SHP77 treated with DMSO at 0.1 percent for 48 hours (cell line): ENCODE measurements at regions not wholly inside any gene's neighbourhood (a gene's known extent, or its start where the extent isn't known, plus 50 kb on each side); places are given as distances from the start of the nearest gene placed in this dataset.

ENCODE experiments used
- DNase-seq: peaks from one replicate; lab custom pipeline; 2025; lab: John Stamatoyannopoulos, UW

DNA sequence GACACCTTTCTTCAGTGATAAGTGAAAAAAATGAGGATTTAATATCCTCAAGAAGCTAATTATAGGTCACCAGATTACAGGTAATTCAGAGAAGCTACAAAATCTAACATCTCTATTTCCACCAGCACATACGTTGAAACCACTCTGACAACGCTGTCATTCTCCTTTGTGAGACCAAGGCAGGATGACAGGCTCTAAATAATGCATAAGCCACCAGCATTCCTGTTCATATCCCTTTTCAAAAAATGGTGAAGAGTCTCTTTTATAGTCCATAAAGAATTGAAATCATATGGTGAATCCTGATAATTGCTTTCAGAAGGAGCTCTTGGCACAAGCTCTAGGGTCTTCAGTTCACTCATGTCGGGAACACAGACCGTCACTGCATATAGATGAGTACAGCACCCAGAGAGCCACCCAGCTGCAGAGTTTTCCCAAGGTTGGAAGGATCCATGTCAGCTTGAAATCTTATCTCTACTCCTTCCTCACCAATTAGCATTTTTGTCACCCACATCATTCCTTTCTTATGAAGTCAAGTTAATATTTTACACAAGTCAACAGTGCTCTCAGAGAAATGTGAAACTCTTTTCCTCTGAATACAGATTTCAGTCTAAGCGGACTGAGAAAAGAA lies 431.4 kb downstream of the TBC1D4 start:
- DNase-seq: no peak

DNA sequence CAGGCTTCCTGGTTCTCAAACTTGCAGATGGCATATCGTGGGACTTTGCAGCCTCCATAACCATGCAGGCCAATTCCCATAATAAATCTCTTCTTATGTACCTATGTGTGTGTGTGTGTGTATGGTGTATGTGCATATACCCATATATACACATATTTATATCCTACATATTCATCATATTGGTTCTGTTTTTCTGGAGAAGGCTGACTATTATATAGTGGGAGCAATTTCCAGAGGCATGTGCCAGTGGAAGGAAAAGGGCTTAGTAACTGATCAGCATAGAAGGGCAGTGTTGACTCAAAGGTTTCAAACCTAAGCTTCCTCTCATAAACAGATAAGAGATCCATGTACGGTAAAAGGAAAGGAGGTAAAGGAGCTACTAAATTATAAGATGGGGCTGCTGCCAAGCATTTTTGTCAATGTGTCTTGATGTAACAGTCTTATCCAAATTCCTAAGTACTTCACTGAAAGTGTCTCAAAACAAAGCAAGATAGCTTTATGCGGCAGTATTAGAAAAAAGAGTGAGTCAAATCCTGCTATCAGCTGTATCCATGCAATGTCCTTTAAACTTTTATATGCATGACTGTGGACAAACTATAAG lies 432.1 kb downstream of the TBC1D4 start:
- DNase-seq: no peak

- DNase-seq: no peak
Observed at GRCh38 chr13:75042807-75043206, 439.2 kb downstream of the TBC1D4 start.

DNA sequence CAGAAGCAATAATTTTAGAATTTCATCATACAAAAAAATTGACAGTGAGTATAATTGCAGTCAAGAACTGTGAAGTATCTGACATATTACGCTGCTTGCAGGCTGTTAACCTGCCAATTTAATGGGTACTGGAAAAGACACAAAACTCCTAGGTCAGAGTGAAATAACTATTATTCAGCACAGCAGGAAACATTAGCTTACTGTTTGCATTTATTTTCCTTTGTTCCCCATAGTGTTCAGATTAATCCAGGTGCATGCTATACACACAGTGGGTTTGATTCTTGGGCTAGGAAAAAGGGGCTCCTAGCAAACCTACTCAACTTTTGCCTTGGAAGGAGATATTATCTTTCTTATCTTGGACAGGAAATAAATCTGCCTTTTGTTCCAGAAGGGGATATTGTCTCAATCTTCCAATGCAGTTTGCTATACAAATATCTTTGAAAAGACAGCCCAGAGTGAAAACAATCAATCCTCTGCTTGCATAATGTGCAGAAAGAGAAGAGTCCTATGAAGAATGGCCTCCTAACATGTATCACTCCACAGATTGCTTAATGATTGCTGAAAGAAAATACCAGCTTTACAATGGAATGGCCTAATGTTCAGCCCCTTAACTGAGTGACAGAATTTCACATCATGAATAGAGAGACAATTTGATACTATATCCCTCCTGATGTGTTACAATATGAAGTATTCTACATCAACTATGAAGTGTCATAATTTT lies 443.4 kb downstream of the TBC1D4 start:
- DNase-seq: no peak

DNA sequence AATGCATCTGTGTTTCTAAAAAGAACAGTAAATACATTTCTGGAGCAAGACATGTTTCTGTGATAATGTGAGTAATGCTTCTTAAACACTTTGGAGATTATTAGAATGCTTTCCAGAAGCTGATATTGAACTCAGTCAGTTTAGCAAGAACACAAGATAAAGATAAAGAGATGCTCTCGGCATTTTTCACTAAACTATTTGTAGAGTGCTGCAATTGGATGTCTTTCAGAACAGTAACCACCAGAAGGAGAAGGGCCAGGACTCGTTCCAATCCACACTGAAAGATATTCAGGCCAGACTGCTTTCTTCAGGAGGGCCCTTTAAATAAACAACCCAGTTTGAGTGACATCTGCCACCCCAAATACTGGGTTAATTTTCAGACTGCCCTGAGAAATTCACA lies 456.0 kb downstream of the TBC1D4 start:
- no peak for DNase-seq

DNA sequence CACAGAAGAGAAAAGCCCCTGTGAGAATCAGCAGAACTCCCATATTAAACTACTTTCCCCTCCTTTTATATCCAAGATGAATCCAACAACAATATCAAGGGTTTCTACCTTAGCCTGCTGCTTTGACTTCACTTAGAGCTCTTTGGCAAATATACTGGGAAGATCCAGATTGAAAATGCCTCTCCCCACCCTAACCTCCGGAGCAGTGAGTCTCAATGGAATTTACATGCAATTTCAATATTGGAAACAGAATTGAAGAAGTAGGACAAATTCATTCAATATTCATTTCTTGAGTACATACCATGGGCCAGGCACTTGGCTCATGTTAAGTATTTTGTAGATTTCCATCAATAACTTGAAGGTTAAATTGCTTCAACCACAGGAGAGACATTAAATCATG lies 457.4 kb downstream of the TBC1D4 start:
- DNase-seq: no peak

- DNase-seq: no peak
Observed at GRCh38 chr13:75023609-75024008, 458.4 kb downstream of the TBC1D4 start.

DNA sequence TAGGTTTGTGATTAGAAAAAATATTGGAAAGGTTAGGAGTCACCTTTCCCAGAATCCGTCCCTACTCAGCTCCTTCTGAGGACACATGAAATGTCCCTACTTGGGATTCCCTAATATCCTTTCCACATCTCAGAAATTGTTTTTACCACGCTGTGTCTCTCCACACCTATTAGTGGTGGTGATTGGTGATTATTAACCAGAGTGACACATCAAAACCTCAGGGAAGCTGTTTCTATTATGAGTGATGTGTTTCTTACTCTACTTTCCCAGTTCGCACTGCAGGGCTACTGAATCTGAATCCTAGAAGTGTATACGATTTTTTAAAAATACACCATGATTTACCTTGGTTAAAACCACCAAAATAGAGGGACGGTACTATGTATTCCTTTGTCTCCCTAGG lies 460.8 kb downstream of the TBC1D4 start:
- DNase-seq: no peak

DNA sequence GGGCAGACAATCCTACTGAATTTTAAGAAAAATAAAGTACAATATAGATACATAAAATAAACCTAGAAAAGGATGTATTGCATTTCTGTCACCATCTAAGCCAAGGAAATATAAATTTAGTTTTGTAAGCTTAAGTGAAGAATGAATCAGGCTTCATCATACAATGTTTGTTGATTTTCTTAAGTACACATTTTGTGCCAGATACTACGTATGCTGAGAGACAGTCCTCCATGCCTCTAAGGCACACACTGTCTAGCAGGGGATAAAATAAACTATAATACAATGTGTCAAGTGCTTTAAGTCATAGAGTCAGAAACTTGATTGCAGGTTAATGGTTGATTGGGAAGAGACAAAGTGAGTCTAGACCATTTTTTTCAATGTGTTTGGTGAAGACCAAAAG lies 465.7 kb downstream of the TBC1D4 start:
- DNase-seq: no peak

- DNase-seq: no peak
Observed at GRCh38 chr13:75013818-75014217, 468.2 kb downstream of the TBC1D4 start.

DNA sequence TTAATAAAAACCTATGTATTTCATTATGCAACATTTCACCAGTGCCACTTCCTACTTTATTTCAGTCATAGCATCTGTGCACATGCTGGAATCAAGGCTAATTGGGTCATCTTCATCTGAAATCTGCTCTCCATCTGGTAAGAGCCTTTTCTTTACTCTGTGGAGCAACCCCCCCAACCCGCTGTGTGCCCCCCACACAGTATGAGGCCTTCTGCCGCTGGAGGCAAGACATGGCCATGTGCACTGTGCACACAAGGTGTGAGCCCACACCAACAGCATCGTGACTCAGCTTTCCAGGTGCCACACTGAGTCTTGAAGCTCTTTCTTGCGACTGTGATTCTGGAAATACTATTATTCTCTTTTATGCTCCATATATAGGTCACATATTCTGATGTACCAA lies 471.0 kb downstream of the TBC1D4 start:
- DNase-seq: no peak

- DNase-seq: no peak
Observed at GRCh38 chr13:75008926-75009325, 473.0 kb downstream of the TBC1D4 start.

DNA sequence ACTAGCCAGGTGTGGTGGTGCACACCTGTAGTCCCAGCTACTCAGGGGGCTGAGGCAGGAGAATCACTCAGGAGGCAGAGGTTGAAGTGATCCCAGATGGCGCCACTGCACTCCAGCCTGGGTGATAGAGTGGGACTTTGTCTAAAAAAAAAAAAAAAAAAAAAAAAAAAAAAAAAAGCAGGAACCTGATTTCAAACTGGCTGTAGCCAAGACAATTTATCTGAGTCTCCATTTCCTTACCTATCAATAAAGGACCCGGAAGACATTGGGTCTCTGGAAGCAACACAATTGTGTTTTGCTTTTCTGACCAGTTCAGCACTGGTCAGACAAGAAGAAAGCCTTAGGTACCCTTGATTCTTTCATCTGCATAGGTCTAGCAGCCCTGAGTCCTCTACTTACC lies 491.0 kb downstream of the TBC1D4 start:
- DNase-seq: no peak

- DNase-seq: no peak
Observed at GRCh38 chr13:74987124-74987690, 494.8 kb downstream of the TBC1D4 start.

DNA sequence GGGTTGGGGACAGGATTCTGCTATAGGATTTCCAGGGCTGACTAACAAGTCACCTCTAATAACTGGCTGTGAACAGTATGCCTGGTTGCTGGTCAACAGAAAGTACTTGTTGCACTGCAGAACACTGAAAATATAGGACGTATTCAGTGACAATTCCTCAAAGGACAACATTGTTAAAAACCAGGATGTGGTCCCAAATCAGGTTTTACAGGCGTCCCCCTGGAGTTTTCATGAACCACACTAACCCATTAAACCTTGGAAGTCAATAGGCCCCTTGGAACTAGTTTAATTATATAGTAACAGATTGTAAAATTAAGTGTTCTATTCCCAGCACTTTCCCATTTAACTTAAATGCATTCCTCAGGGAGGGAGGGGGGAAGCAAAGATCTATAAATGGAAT lies 495.4 kb downstream of the TBC1D4 start:
- DNase-seq: no peak

DNA sequence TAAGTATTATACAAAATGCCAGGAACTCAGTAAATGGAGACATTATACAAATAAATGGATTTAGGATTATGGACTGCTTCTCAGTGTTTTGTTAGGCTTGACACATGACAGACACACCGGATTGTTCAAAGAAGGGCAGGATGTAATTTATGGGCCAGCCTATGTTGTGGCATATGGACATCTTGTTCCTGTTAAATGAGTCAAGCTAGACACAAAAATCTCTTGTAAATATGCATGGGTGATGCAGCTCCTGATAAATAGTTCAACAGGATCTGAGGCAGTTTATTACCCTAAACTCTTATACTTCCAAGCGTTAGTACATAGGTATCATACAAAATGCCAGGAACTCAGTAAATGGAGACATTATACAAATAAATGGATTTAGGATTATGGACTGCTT lies 502.3 kb downstream of the TBC1D4 start:
- no peak for DNase-seq

DNA sequence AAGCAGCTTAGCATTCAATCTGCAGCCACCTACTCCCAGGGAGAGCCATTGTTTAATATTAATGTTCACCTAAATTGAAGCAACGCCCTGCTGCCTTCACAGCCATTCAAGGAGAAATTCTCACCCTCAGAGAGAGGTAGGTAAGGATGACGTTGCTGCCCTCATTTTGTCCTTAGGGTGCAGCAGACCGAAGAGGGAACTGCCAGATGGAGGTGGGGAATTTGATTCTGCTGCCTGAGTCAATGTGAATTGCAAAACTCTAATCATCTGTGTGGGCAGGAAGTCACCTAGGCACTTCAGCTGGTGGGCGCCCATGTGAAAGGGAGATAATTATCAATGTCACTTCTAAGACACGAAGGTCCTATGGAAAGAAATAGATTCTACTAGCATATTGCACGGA lies 503.4 kb downstream of the TBC1D4 start:
- DNase-seq: no peak

- no peak for DNase-seq
Observed at GRCh38 chr13:74977498-74977897, 504.5 kb downstream of the TBC1D4 start.

GRCh38 chr13:74975111-74975510 lies 506.9 kb downstream of the TBC1D4 start:
- no peak for DNase-seq

DNA sequence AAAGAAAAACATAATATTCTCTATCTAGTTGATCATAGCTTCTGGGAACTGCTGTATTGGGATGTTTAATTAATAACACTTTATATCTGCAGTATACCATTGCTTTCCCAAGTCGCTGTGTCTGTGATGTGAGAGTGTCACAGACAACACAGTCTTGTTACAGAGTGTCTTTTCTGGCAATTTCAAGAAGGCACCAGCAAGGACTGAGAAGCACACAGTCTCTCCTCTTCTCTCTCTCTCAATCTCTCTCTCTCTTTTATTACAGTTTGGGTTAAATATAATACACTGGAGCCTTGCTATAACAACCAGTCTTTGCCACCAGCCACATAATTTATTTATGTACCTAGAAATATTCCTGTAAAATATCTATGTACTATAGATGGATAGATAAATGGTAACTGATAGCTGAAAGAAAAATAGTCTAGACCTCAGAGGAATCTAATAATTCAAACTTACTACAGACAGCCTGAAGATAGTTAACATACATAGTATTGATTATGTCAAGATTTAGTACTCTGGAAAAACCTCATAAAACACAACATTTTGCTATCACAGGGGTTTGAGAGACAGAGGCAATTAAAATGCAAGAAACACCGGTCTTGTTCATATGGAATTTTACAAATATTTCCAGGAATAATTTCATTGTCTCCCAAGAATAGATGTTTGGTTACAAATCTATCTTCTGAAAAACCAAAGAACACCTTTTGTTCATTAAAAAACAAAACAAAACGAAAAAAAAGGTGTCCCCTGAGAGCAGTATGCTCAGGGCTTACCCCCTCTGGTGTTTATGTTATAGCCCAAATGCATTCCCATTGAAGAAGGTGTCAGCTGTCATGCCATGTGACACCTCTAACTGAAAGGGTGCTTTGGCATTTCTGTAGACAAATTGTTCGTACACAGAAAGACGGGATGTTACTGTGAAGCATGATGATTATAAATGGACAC lies 507.8 kb downstream of the TBC1D4 start:
- no peak for DNase-seq

- no peak for DNase-seq
Observed at GRCh38 chr13:74969419-74969818, 512.5 kb downstream of the TBC1D4 start.

- no peak for DNase-seq
Observed at GRCh38 chr13:74966814-74967424, 515.0 kb downstream of the TBC1D4 start.
